ENCODE measurements at regions not wholly inside any gene's neighbourhood (a gene's known extent, or its start where the extent isn't known, plus 50 kb on each side); places are given as distances from the start of the nearest gene placed in this dataset.
"Not testable (repeated sequence)": the region's sequence is repeated elsewhere in the genome, so short reads cannot be mapped to it uniquely, and the experiment has no call there.

DNA sequence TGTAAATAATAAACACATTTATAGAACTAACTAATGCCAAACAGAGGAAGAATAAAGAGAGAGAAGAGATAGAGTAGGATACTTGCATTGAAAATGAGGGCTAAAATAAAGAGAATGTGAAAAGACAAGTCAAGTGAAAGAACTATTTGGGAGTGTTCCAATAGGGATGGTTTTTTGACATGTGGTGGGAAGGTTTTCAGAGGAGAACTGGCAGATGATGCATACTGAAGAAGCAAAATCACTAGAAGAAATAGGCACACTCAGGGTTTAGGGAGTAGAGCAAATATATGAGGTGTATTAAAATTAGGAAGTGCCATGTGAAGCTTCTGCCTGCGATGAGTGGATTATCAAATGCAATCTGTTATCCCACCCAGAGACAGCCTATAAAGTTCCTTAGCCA lies 744.8 kb downstream of the REEP3 start:
- no peak for DNase-seq

DNA sequence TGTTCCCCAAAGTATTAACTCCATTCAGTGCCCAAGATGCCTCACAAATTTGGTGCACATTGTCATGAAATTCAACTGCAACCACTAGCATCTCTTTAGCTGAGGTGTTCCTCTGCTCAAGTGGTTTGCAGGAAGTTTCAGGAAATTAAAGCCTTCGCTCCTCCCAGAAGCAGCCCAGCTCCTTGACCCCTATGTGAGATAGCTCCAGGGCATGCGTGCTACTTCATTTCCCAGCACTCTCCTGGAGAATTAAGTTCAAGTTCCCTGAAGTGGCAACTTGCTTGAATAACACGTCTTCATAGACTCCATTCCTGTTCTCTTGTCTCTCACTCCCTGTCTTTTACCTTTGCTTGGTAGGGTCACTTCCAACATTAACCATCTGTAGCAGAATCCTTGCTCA lies 750.3 kb downstream of the REEP3 start:
- DNase-seq = no peak

DNA sequence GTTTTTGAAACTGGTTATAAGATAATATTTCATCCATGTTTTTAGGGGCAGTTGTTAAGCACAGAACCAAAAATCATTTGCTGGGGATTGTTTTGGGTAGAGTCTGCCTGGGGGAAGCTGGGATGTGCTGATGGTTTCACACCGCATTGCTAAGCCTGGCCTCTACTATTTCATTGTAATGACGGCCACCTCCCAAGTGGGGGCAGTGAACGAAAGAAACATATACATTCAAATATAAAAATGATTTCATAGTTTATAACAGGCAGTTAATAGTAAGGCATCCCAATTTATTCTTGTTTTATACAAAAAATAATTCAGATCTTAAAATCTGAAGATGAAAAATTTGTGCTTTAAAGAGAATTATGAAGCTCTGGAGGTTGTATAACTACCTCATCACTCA lies 750.8 kb downstream of the REEP3 start:
- DNase-seq = no peak

DNA sequence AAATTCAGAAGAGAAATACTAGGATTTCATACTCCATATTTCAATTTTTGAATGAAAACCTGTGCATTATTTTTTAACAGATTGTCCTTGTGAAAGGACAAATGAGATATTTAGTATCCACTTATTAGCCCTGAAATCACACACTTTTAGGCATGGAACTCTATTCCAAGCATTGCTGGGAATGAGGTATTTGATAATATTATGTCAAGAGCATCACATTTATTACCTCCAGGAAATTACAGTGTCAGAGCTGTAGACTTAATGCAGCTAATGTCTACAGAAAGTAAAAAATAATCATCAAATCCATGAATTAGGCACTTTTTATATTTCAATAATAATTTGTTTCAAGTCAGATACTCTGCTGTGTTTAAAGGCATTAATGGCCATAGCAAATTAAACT lies 753.8 kb downstream of the REEP3 start:
- DNase-seq = no peak

DNA sequence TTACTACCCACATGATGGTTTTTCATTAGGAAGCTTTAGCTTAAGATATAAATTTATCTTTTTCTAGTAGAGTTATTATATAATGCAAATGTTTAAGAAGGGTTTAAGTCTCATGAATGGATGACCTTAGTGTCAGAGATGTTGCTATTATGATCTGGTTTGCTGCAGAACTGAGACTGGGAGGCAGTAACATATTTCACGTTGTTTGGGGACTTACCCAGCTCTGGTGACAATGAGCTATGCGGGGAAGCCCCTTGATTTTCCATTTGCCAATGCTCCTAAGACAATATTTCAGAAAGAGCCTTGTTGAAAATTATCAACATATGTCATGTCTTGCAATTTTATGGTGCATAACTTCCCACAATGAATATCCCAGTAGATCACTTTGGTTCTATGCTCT lies 754.6 kb downstream of the REEP3 start:
- no peak for DNase-seq

DNA sequence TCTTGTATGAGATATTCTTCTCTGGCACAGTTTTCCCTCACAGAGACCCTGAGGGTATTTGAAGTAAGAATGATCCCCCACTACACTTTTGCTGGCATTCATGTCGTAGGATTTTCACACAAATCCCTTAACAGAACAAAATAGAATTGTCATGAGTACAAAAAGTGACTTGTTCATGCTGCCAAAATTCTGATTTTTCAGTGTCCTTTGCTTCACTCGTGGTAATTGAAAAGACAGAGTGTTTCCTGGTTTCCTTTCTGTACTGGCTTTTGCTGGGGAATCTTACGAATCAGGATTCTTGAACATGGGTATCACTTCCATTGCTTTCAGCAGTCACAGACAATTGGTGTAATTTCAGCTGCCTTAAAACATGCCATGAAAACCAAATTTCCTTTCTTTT lies 756.3 kb downstream of the REEP3 start:
- no peak for DNase-seq

DNA sequence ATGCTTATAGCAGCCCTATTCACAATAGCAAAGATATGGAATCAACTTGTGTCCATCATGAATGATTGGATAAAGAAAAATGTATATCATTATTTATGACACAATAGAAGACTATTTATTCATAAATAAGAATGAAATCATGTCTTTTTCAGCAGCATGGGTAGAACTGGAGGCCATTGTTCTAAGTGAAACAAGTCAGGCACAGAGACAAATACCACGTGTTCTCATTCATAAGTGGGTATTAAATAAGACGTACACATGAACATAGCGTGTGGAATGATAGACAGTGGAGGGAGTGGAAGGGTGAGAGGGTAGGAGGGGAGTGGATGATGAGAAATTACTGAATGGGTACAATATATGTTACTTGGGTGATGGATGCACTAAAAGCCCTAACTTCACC lies 762.4 kb downstream of the REEP3 start:
- no peak for DNase-seq

DNA sequence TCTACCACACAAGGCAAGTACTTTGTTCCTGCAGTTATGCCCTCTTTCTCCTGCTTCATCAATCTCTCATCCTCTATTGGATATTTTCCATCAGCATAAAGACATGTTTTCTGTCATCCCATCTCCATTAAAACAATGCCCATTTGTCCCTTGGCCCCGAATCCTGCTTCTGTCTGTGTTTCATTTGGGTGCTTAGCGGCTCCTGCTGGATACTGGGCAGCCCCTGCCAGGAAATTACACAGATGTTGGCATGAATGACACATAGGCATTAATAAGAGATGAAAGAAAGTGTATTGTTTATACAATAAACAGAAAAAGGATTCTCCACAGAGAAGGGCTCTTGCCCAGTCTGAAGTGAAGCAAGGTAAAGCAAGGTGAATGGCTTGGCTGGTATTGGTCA lies 765.3 kb downstream of the REEP3 start:
- no peak for DNase-seq

DNA sequence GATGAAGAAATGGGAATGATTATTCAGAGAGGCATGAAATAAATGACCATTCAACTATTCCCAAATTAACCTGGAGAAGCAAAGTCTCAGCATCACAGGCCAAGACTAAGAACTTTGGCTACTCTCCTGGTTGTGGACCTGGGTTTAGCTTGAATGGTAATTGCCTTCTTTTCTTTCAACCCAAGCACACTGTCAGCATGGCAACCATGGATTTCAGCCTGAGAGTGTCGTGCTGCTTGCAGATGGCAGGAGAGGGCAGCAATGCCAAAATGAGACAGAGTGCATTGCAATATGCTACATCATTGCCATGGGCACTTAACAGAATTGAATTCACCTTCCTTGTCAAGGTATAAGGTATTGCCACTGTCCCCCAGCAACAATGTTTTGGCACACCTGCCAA lies 767.2 kb downstream of the REEP3 start:
- DNase-seq = no peak

DNA sequence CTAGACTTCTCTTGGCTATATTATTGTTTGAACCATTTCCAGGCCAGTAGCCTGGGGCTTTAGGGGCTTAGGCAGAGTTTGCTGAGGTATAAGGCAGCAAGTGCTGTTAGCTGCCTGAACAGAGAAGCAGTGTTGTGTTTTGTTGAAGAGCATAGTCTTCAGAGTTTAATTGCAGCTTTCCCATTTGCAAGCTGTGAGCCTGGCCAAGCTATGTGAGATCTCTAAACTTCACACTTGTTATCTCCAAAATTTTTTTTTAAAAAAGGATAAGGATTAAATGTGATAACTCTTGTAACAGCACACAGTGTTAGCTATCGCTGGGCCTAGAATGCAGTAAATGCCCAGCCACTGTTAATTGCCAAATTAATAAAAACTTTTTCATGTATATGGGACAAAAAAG lies 782.4 kb downstream of the REEP3 start:
- no peak for DNase-seq

DNA sequence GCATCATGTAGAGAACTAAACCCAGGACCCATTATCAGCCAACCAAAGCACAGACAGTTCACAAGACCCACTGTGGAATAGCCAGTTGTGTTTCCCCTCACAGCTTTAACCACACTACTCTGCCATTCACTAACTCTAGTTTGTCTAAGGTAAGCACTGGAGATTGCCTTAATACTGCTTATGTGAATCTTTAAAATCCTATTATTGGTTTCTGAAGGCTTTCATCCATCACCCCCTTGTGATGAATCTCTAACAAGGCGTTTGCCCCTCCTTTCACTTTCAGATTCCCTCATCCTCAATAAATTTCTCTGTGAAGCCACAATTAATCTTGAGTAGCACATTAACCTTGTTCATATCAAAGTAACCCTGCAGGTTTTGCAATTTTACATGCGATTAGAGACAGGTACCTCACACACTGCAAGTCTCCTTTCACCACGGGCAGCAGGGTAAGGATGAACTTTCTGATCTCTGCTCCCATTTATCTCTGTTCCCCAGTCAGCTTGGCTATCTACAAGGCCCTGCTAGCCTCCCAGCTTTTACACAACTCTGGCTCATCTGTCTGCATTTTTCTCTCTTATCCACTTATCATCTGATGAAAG lies 785.6 kb downstream of the REEP3 start:
- no peak for DNase-seq

DNA sequence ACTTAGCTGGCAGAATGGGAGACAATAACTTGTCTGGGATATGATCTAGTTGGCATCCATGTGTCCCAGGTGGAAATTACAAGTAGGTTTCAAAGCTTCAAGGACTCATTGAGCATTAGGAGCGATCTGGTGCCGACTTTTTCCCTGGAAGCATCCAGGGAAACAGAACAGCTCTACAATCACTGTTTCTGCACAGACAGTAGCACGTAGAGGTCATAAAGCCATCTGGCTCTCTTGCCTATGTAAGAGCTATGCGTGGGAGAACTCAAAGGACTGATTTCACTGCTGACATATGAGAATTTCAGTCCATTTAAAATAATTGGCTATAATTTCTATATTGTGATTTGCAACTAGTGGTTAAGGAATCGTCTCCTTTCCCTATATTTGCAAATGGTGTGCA lies 791.7 kb downstream of the REEP3 start:
- no peak for DNase-seq

DNA sequence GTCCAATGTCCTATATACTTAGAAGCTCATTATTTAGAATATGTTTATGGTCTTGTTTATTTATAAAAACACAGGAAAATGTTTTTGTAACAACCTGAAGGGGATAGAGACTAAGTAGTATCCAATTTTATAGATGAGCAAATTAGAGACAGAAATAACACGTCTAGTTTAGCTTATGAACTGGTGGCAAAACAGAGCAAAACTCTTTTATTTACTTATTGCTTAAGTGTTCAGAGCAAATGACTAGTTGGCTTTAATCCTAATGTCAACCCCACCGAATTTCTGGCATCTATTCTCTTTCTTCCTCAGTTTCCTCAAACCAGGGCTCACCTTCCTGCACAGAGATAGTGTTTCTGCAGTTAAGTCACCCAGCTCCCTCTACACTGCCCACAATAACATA lies 792.8 kb downstream of the REEP3 start:
- no peak for DNase-seq

DNA sequence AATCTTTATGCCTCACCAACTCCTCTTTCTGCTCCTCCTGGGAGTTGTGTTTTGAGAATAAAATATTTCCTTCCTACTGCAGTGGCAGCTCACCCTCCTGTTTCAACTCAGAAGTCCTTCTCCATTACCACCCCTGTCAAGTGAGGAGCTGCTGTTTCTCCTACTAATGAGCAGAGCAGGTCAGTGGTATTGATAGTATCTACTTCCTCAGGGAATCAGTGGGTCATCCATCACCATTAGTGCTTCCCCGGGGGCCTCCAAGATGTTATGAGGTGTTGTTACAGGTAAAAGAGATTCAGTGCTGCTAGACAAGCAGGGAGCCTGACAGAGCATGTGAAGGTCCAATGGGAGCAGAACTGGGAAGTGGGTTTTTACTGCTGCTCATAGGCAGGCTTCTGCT lies 795.2 kb downstream of the REEP3 start:
- no peak for DNase-seq

DNA sequence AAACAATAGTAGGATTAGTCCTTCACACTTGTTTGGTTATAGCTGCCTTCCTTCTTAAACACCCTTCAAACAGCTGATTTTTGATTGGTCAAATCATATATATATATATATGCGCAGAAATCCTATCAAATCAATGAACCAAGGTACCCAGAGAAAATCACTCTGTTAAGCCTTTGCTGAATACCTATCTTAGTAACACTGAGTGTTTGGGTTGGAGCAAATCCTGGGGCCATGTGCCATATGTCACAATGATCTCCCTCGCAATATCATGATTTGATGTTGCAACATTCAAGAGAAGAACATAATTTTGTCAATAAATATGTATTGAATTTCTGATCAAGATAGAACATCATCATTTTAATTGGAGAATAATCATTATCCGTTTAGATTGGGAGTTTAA lies 795.6 kb downstream of the REEP3 start:
- DNase-seq = no peak

DNA sequence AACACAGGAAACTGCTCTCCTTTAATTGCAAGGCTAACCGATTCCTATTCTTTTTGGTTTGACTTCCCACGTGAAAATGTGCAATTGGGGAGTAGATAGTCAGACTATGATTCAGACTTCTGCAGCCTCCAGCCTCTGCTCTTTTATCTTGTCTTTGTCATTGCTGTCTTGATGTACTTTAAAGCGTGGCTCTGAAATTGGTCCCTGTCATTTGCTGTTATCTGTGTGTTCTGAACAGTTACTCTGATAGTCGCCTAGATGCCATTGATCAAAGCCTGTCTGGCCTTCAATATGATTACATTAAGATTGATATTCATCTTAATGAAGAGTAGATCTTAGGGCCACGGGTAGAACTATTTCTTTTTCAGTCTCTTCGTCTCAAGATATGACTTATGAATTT lies 799.2 kb downstream of the REEP3 start:
- no peak for DNase-seq

DNA sequence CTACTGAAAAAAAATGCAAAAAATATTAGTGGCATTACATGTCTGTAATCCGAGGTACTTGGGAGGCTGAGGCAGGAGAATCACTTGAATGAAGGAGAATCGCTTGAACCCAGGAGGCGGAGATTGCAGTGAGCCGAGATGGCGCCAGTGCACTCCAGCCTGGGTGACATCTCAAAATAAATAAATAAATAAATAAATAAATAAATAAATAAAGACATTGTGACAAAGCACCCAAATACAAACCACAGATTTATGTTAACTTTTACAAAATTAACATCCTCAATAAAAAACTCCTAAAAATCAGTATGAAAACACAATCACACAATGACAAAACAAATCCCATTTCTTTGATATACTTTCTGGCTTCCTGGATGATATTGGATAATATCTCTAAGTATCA lies 808.3 kb downstream of the REEP3 start:
- no peak for DNase-seq

DNA sequence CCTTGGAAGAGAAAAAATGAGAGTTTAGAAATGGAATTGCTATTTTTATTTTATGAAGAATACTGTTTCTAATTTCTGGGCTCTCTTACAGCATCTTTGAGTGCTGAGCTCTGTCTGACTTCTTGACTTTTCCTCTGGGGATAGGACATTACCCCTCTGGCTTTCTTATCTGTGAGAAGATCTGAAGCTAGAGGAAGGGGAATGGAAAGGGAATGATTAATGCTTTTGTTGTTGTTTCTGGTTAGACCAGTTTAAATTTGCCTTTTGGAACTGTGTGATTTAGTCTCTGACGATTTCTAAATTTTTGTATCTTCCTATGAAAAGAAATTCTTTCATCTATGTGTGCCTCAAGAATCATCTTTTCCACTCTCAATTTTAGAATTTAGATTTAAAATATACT lies 811.4 kb downstream of the REEP3 start:
- no peak for DNase-seq

DNA sequence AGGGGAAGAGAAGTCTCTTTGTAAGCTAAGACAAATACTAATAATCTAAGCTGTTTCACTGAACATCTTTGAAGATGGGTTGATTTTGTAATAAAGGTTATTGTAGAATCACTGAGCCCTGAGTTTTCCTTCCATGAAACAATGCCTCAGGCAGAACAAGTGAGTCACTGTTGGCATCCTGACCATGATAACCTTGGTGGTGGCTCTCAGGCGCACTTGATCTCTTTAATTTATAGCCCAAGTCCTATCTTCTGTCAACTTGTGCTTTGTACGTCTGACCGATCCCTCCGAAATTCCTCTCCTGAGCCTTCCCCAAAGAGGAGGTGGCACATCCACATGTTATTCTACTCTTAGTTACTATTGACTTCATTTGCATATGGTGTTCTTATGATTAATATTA lies 812.9 kb downstream of the REEP3 start:
- no peak for DNase-seq

DNA sequence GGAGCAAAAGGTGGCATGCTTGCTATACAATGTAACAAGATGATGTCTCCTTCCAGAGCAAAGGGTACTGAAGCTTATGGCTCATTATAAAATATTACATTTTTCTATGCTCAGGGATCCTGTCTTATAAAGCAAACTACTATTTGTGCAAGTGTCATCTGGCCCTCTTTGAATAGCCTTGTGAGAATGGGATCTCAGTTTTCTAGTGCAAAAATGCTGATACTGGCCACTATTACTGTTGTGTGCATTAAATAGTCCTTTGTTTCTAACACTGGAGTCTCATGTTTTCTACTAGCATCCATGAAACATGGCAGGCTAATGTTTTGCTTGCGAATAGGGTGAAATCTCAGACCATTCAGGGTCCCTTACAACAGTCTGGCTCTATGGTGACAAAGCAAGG lies 823.0 kb downstream of the REEP3 start:
- DNase-seq = no peak

DNA sequence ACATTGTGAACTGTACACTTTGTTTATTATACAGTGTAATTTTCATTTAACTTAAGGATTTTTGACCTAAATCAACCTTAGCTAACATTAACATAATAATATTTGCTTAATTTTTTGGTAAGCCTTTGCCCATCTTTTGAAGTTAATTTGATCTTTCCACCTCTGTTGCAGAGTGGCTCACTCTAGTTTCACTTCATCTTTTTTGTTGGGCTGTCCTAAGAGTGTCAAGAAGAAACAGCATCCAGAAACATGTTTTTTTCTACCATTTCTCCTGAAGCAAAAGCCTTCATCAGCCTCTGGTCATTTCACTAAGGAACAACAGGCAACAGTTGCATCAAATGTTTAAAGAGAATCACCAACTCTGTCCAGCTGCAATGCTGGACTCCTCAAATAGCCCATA lies 824.7 kb downstream of the REEP3 start:
- no peak for DNase-seq

DNA sequence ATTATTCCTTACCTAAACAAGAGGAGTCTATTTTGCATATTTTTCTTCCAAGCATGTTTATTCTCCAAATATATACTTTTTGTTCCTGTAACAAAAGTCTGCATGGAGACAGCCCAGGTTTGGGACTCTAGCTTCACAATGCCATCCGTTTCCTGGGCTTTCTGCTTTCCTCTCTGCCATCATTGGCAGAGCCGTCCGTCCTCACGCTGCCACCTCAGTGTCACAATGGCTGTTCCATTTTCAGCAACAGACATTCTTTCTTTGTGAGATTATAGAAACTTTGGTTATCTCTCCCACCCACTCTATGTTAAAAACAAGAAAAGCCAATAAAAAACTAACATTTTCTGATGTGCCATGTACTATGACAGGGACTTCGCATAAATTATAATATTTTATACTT lies 825.2 kb downstream of the REEP3 start:
- DNase-seq = no peak

DNA sequence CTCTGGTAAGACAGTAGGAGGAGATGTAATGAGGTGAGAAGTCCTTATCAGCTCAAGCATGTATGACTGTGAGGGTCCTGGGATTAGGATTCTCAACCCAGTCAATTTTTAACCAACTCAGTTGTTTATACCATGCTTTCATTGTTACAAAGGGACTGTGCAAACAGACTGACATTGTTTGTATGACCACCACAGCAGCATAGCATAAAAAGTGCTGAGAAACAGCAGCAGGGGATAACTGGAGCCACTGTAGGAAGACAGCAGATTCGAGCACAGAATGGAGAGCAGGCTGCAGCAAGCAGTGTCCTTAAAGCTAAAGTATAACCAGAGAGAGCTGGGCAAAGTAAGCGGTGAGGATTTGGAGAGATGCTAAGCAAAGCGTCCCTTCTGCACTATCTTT lies 829.5 kb downstream of the REEP3 start:
- no peak for DNase-seq

DNA sequence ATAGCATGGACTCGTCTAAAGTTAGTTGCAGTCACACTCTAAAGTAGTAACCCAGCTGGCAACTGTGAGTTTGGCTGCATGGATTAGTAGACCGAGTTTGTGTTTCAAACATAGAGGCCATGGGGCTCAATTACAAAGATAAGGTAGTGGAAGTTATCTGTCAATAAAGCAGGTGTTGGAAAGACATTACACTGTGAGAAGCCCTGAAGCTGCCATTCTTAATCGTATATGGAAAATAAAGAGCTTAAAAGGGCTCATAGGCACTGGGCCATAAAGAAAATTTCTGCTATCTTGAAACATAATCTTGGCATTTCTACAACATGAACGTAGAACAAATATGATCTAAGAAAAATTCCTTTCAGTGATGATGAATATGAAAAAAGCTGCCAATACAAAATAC lies 837.7 kb downstream of the REEP3 start:
- no peak for DNase-seq

DNA sequence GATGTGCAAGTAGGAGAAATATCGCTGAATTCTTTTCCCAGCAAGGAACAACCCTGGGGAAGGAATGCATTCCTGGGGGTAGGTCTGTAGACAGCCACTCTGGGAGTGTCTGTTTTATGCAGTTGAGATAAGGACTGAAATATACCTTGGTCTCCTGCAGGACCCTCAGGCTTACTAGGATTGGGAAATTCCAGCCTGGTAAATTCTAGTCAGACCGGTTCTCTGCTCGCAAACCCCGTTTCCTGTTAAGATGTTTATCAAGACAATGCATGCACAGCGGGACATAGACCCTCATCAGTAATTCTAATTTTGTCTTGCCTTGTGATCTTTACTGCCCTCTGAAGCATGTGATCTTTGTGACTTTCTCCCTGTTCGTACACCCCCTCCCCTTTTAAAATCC lies 839.0 kb downstream of the REEP3 start:
- DNase-seq = not testable (repeated sequence)

DNA sequence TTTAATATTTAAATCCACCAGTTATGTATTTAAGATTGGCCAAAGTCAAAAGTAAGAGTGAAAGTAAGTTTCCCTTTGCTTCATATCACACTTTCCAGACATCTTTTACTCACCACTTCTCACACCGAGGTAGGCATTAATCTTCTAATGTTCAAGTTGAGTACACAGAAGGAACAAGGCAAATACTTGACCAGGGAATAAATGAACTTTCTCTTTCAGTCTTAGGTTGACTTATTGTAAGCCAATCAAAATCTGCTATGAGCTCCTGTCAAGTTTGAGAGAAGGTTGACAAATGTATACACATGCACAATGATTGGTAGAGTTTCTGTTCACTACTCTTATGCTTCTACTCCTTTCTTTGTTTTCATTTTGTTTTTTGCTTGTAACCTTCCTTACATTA lies 842.5 kb downstream of the REEP3 start:
- DNase-seq = no peak
